ENCODE measurements at regions not wholly inside any gene's neighbourhood (a gene's known extent, or its start where the extent isn't known, plus 50 kb on each side); places are given as distances from the start of the nearest gene placed in this dataset.

- H3K4ac ChIP-seq (ENCODE audit: low read depth, low read length), result no peak overlapping the region
- DNase-seq, result no peak
- no peaks in the 10 kb centered on the region for H3K79me2 ChIP-seq (ENCODE audit: insufficient read depth, low read length)
- Mint-ChIP-seq H3K27ac (no peak overlapping the region), H3K4me3 (no peak overlapping the region), H3K27me3 (ENCODE audit: low read depth) (no peaks in the 10 kb centered on the region), H3K4me1 (peaks cover 0 to 7% of the 10 kb centered on the region in 2 experiments; a peak in 2 of 4 replicates), H3K9me3 (peaks cover 11 to 13% of the 10 kb centered on the region in 2 experiments), H3K36me3 (ENCODE audit: insufficient read depth in 1 of 3, low read depth in 3 of 3) (peaks cover 3 to 16% (median 5%) of the 10 kb centered on the region in 3 experiments; a peak in 4 of 7 replicates)
- no peak overlapping the region for H3K4me2 ChIP-seq (ENCODE audit: insufficient read depth, insufficient read length, low read length)
- no peak overlapping the region for H3K23ac ChIP-seq (ENCODE audit: insufficient read length, low read depth, low read length)
- no peaks in the 10 kb centered on the region for H3K23me2 ChIP-seq (ENCODE audit: insufficient read length, low read depth, low read length, poor library complexity, severe bottlenecking)
- no peak overlapping the region for H2BK12ac ChIP-seq (ENCODE audit: insufficient read length, low read depth, low read length)
- no peaks in the 10 kb centered on the region for H3K27me3 ChIP-seq (ENCODE audit: insufficient read depth, low read length)
- H3K4me1 ChIP-seq (ENCODE audit: insufficient read depth, low read length), result no peaks in the 10 kb centered on the region; the same call in 1 of the 2 replicates
- H2AK5ac ChIP-seq (ENCODE audit: insufficient read length, low read length), result no peak overlapping the region
- no peak overlapping the region for H3K56ac ChIP-seq (ENCODE audit: insufficient read length, low read depth, low read length)
- H3K14ac ChIP-seq (ENCODE audit: insufficient read depth, low read length), result no peak overlapping the region
- no peak overlapping the region for H4K8ac ChIP-seq (replicated peaks; ENCODE audit: insufficient read length, low read depth, low read length)
- no peak overlapping the region for H4K91ac ChIP-seq (ENCODE audit: insufficient read length, low read depth, low read length)
- no peak overlapping the region for H2BK5ac ChIP-seq (ENCODE audit: insufficient read length, low read length)
- WGBS (ENCODE audit: extremely low coverage, insufficient read length, low lambda C conversion rate), result no CpG with 5 or more reads among the region's 1 CpG
- H3K79me1 ChIP-seq (ENCODE audit: insufficient read depth, low read depth, low read length, poor library complexity, severe bottlenecking), result no peaks in the 10 kb centered on the region
- H2AFZ ChIP-seq (ENCODE audit: low read length), result no peak overlapping the region
- no peak overlapping the region for H2BK120ac ChIP-seq (ENCODE audit: low read depth, low read length, poor library complexity, severe bottlenecking)
- no peak overlapping the region for H2BK15ac ChIP-seq (ENCODE audit: low read depth, low read length)
- no peak overlapping the region for H3K27ac ChIP-seq (ENCODE audit: insufficient read length, low read depth, low read length)
- H3K9me3 ChIP-seq (ENCODE audit: control insufficient read depth, low read depth, low read length), result no peaks in the 10 kb centered on the region
- H3T11ph ChIP-seq (ENCODE audit: low read length), result no peak overlapping the region
- no peak overlapping the region for H3K9ac ChIP-seq (ENCODE audit: extremely low read depth, insufficient read length, low read length)
- TF ChIP-seq CTCF (conservative IDR thresholded peaks at IDR 0.05), result no peak
- no peak overlapping the region for H2BK20ac ChIP-seq (ENCODE audit: low read depth, low read length, poor library complexity, severe bottlenecking)
- no peak overlapping the region for H4K5ac ChIP-seq (ENCODE audit: insufficient read length, low read depth, low read length)
- no peak overlapping the region for H3K18ac ChIP-seq (ENCODE audit: insufficient read length, low read depth, low read length)
- no peaks in the 10 kb centered on the region for H4K20me1 ChIP-seq (ENCODE audit: control insufficient read depth, insufficient read depth, insufficient read length)
Measured at GRCh38 chr5:123914333-123914732, 402.4 kb downstream of the CSNK1G3 start.
